Neural crest cell (in vitro differentiated cells): ENCODE measurements at regions not wholly inside any gene's neighbourhood (a gene's known extent, or its start where the extent isn't known, plus 50 kb on each side); places are given as distances from the start of the nearest gene placed in this dataset.

Experiments
- DNase-seq: peaks from one replicate; pipeline ENCODE4 v3.0.0; 2021; ENCODE audit warnings: low read depth, mixed read lengths, low spot score
- H3K27ac Mint-ChIP-seq: one replicate; pipeline ENCODE4 v1.8.0; 2021; ENCODE audit warnings: mild to moderate bottlenecking, mixed read lengths; ENCODE audit not compliant: unreplicated experiment
- H3K27me3 Mint-ChIP-seq: 2 replicates; pipeline ENCODE4 v1.8.0; 2021; ENCODE audit warnings: low read depth, mild to moderate bottlenecking, mixed read lengths
- H3K36me3 Mint-ChIP-seq: 2 replicates; pipeline ENCODE4 v1.8.0; 2021; ENCODE audit warnings: low read depth, mild to moderate bottlenecking, mixed read lengths
- H3K4me1 Mint-ChIP-seq: 2 replicates; pipeline ENCODE4 v1.8.0; 2021; ENCODE audit warnings: mixed read lengths
- H3K4me3 Mint-ChIP-seq: one replicate; pipeline ENCODE4 v1.8.0; 2021; ENCODE audit warnings: mild to moderate bottlenecking, mixed read lengths
- H3K9me3 Mint-ChIP-seq: 2 replicates; pipeline ENCODE4 v1.8.0; 2021; ENCODE audit warnings: mixed read lengths
- CTCF ChIP-seq: fragments of 200-600 bp; sonication (generic); conservative IDR thresholded peaks from 2 replicates; pipeline ENCODE4 v1.5.0; 2021; ENCODE audit warnings: antibody characterized with exemption, mild to moderate bottlenecking

GRCh38 chr3:72274493-72275330 lies 489.8 kb upstream of the PROK2 start:
- H3K36me3 Mint-ChIP-seq = no peaks in the 10 kb centered on the region
- H3K27me3 Mint-ChIP-seq = no peaks in the 10 kb centered on the region
- no peaks in the 10 kb centered on the region for H3K9me3 Mint-ChIP-seq
- no peak for TF ChIP-seq CTCF
- H3K4me3 Mint-ChIP-seq = no peak overlapping the region
- H3K27ac Mint-ChIP-seq = no peak overlapping the region
- peaks cover 30% of the 10 kb centered on the region for H3K4me1 Mint-ChIP-seq
- no peak for DNase-seq

GRCh38 chr3:72273615-72274014 lies 488.7 kb upstream of the PROK2 start:
- Mint-ChIP-seq H3K36me3 (no peaks in the 10 kb centered on the region), H3K4me1 (peaks cover 41% of the 10 kb centered on the region), H3K4me3 (no peak overlapping the region), H3K9me3 (no peaks in the 10 kb centered on the region), H3K27ac (no peak overlapping the region), H3K27me3 (no peaks in the 10 kb centered on the region)
- DNase-seq = no peak
- TF ChIP-seq CTCF = no peak

DNA sequence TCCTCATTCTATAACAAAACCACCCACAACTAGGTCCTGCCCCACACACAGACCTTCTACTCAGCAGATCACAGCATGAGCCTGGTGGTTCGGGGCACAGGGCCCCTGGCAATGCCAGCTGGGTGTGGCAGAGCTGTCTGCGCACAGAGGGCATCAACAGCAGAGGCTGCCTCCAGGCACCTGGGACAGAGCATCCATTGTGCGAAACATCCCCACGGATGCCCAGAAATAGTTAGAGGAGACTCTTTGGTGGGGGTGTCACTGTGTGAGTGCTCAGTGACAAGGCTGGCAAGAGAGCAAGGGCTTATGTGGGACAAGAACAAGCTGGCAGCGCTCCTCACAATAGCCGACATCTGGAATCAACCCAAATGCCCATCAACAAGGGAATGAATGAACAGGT lies 487.4 kb upstream of the PROK2 start:
- Mint-ChIP-seq H3K27ac (no peak overlapping the region), H3K36me3 (no peaks in the 10 kb centered on the region), H3K9me3 (no peaks in the 10 kb centered on the region), H3K4me3 (no peak overlapping the region), H3K4me1 (peaks cover 47% of the 10 kb centered on the region), H3K27me3 (no peaks in the 10 kb centered on the region)
- TF ChIP-seq CTCF = no peak
- DNase-seq = no peak

GRCh38 chr3:72271923-72272322 lies 487.0 kb upstream of the PROK2 start:
- Mint-ChIP-seq H3K27ac (no peak overlapping the region), H3K36me3 (no peaks in the 10 kb centered on the region), H3K27me3 (no peaks in the 10 kb centered on the region), H3K4me1 (peaks cover 47% of the 10 kb centered on the region), H3K9me3 (no peaks in the 10 kb centered on the region), H3K4me3 (no peak overlapping the region)
- no peak for TF ChIP-seq CTCF
- no peak for DNase-seq

DNA sequence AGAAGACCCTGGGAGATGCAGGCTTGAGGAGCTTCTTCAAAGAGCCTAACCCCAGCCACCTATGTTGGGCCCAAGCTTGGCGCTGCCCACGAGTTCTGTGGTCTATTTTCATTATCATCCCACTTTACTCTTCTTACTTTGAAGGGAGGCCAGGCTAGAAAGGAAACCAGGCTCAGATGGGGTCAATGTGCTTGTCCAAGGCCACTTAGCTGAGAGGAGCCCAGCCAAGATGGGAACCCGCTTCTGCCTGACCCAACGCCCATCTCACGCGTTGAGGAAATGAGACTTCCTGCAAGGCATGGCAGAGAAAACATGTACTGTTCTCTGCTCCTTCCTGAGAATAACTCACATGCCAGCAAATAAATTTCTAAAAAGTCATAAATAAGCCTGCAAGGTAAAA lies 486.3 kb upstream of the PROK2 start:
- Mint-ChIP-seq H3K4me3 (no peak overlapping the region), H3K36me3 (no peaks in the 10 kb centered on the region), H3K27ac (no peak overlapping the region), H3K9me3 (no peaks in the 10 kb centered on the region), H3K4me1 (peaks cover 47% of the 10 kb centered on the region), H3K27me3 (no peaks in the 10 kb centered on the region)
- no peak for DNase-seq
- TF ChIP-seq CTCF = no peak
